Upper lobe of left lung (tissue), 4 donors: ENCODE measurements at regions not wholly inside any gene's neighbourhood (a gene's known extent, or its start where the extent isn't known, plus 50 kb on each side); places are given as distances from the start of the nearest gene placed in this dataset.

Experiments used
- CTCF ChIP-seq, 6 experiments: fragments of 450-650 bp in 4 of 6; fragments of 200-600 bp in 2 of 6; sonication (generic) in 2 of 6; IDR thresholded peaks; one replicate each; pipeline ENCODE4 v1.5.1; 2016 to 2019; ENCODE audit warnings: antibody characterized with exemption in 6 of 6
- POLR2AphosphoS5 ChIP-seq, 2 donors: sonication (generic); formaldehyde crosslinking; IDR thresholded peaks; one replicate each; pipeline ENCODE4 v1.5.1; 2017; ENCODE audit warnings: antibody characterized with exemption in 2 of 2

- TF ChIP-seq POLR2AphosphoS5 (IDR thresholded peaks at IDR 0.05) = no peak
- TF ChIP-seq CTCF (IDR thresholded peaks at IDR 0.05) = no peak
Observed at GRCh38 chr11:101666916-101667315, 83.1 kb upstream of the TRPC6 start.
